ENCODE measurements at regions not wholly inside any gene's neighbourhood (a gene's known extent, or its start where the extent isn't known, plus 50 kb on each side); places are given as distances from the start of the nearest gene placed in this dataset.

DNA sequence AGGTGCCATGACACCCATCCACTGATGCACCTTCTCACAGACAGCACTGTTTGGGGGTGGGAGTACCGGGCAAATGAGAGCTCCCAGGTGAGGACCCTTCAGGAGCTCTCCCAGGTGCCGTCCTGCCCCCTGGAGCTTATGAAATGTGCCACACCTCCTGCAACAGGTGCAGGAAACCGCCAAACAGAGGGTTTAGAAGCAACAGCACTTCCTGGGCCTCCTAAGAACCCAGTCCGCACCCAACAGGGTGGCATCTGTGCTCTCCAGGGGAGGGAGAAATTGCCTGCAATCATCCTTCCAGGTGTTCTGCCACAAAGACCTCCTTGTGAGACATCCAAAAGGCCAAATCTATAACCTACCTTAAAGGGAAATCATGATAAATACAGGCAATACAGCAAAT, 87.7 kb upstream of the ATP1B1 start:
- TF ChIP-seq, protein P1, sequence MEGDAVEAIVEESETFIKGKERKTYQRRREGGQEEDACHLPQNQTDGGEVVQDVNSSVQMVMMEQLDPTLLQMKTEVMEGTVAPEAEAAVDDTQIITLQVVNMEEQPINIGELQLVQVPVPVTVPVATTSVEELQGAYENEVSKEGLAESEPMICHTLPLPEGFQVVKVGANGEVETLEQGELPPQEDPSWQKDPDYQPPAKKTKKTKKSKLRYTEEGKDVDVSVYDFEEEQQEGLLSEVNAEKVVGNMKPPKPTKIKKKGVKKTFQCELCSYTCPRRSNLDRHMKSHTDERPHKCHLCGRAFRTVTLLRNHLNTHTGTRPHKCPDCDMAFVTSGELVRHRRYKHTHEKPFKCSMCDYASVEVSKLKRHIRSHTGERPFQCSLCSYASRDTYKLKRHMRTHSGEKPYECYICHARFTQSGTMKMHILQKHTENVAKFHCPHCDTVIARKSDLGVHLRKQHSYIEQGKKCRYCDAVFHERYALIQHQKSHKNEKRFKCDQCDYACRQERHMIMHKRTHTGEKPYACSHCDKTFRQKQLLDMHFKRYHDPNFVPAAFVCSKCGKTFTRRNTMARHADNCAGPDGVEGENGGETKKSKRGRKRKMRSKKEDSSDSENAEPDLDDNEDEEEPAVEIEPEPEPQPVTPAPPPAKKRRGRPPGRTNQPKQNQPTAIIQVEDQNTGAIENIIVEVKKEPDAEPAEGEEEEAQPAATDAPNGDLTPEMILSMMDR (IDR thresholded peaks at IDR 0.05) = no peak
- TF ChIP-seq POLR2A (IDR thresholded peaks at IDR 0.05) = no peak
